ENCODE measurements at regions not wholly inside any gene's neighbourhood (a gene's known extent, or its start where the extent isn't known, plus 50 kb on each side); places are given as distances from the start of the nearest gene placed in this dataset.

GRCh38 chr14:29109589-29109988 lies 343.0 kb downstream of the FOXG1 start:
- TF ChIP-seq POLR2AphosphoS5 (IDR thresholded peaks at IDR 0.05) = no peak
- no peak for TF ChIP-seq CTCF (IDR thresholded peaks at IDR 0.05)
- no peak for TF ChIP-seq POLR2A (IDR thresholded peaks at IDR 0.05)
- no peak for TF ChIP-seq EP300 (IDR thresholded peaks at IDR 0.05)

Measured in suprapubic skin (tissue), 4 donors.